ENCODE measurements at regions not wholly inside any gene's neighbourhood (a gene's known extent, or its start where the extent isn't known, plus 50 kb on each side); places are given as distances from the start of the nearest gene placed in this dataset. TPM values are rescaled to one million over a fixed set of nuclear protein-coding genes. Genes with fewer than 3 reads are reported as not detected.

DNA sequence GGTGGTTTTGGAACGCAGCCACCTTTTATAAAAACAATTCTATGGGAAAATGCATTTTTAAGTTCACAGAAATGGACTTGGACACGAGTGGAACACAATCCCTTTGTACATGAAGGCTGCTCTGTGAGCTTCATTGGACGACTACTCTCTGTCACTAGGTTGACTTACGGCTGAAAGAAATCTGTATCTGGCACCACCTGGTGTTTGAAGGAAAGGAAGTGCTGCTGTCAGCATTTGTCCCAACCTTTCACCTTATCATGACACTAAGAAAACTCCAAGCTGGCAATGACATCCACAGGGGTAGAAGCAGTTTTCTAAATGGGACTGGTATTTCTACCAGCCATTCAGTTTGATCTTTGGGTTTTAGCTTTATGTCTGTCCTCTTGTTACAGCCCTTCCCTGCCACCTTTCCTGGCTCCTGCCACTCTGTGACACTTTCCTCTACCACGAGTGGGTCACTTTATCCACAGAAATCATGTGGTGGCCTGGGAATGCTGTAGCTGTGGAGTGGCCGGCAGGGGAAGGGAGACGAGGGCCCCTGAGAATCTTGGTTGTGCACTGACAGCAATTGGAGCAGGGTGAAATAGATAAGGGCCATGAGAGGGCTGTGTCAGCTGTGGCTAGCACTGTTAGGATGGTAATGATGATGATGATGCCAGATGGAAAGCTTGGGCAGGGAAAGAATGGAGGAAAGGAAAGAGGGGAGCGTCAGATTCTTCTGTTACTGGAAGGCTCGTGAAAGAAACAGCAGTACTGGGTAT is 85.2 kb downstream of the TBX19 start:
- TF ChIP-seq, protein P1, sequence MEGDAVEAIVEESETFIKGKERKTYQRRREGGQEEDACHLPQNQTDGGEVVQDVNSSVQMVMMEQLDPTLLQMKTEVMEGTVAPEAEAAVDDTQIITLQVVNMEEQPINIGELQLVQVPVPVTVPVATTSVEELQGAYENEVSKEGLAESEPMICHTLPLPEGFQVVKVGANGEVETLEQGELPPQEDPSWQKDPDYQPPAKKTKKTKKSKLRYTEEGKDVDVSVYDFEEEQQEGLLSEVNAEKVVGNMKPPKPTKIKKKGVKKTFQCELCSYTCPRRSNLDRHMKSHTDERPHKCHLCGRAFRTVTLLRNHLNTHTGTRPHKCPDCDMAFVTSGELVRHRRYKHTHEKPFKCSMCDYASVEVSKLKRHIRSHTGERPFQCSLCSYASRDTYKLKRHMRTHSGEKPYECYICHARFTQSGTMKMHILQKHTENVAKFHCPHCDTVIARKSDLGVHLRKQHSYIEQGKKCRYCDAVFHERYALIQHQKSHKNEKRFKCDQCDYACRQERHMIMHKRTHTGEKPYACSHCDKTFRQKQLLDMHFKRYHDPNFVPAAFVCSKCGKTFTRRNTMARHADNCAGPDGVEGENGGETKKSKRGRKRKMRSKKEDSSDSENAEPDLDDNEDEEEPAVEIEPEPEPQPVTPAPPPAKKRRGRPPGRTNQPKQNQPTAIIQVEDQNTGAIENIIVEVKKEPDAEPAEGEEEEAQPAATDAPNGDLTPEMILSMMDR (IDR thresholded peaks at IDR 0.05): no peak
- DNase-seq: no peak
- intact Hi-C loops (cut with DNase I): no loop called here

More for the DNA sequence above, 85.2 kb downstream of the TBX19 start:
- Histone ChIP-seq H3K27me3 (no peaks in the 10 kb centered on the region), H3K4me3 (no peak overlapping the region), H3K36me3 (no peaks in the 10 kb centered on the region), H3K4me1 (no peaks in the 10 kb centered on the region), H3K27ac (no peak overlapping the region), H3K9me3 (no peaks in the 10 kb centered on the region), H3K9ac (ENCODE audit: low read depth in 2 of 2, low read length in 2 of 2) (no peak overlapping the region)

Small RNA genes in the stretch of these regions (microRNA-seq; reads per million reads assigned to microRNA genes)
- gene MIR557: not detected
